Fibroblast of lung (primary cell): ENCODE measurements at regions not wholly inside any gene's neighbourhood (a gene's known extent, or its start where the extent isn't known, plus 50 kb on each side); places are given as distances from the start of the nearest gene placed in this dataset.

Experiments
- DNase-seq, 2 donors: peaks; one replicate each; pipeline versions ENCODE4 v3.0.0 to v3.0.0-alpha.2; 2010; ENCODE audit warnings: low read depth in 2 of 2
- H2AFZ ChIP-seq: 2 replicates; pipeline ENCODE4 v1.5.1; 2012; ENCODE audit warnings: low read length, control low read depth, inconsistent platforms
- H3K27ac ChIP-seq: 2 replicates; pipeline ENCODE4 v1.5.1; 2011; ENCODE audit warnings: low read length, control low read depth; ENCODE audit not compliant: insufficient read depth
- H3K27me3 ChIP-seq: 2 replicates; pipeline ENCODE4 v1.5.1; 2011; ENCODE audit warnings: mild to moderate bottlenecking, low read length; ENCODE audit not compliant: control insufficient read depth, insufficient read depth
- H3K36me3 ChIP-seq: 2 replicates; pipeline ENCODE4 v1.5.1; 2011; ENCODE audit warnings: low read length; ENCODE audit not compliant: control insufficient read depth, insufficient read depth
- H3K4me1 ChIP-seq: 2 replicates; pipeline ENCODE4 v1.5.1; 2011; ENCODE audit warnings: low read length; ENCODE audit not compliant: control insufficient read depth, insufficient read depth; ENCODE audit errors: extremely low read depth
- H3K4me2 ChIP-seq: 2 replicates; pipeline ENCODE4 v1.5.1; 2011; ENCODE audit warnings: low read length, control low read depth; ENCODE audit not compliant: insufficient read depth; ENCODE audit errors: extremely low read depth
- H3K4me3 ChIP-seq, 4 experiments: fragments of 200-600 bp in 1 of 4; sonication (generic) in 1 of 4; replicated peaks in 1 of 4; 2 replicates each; pipeline ENCODE4 v1.5.1; 2011 to 2016; ENCODE audit warnings: low read length in 4 of 4, low read depth in 3 of 4, mild to moderate bottlenecking in 3 of 4, control low read depth in 2 of 4, inconsistent platforms in 1 of 4, mixed read lengths in 1 of 4; ENCODE audit not compliant: insufficient read depth in 1 of 4; ENCODE audit errors: control extremely low read depth in 1 of 4
- H3K79me2 ChIP-seq: 2 replicates; pipeline ENCODE4 v1.5.1; 2012; ENCODE audit warnings: mild to moderate bottlenecking, low read length, inconsistent platforms; ENCODE audit not compliant: control insufficient read depth, insufficient read depth
- H3K9ac ChIP-seq: 2 replicates; pipeline ENCODE4 v1.5.1; 2011; ENCODE audit warnings: mild to moderate bottlenecking, low read length, control low read depth; ENCODE audit not compliant: insufficient read depth
- H3K9me3 ChIP-seq: 2 replicates; pipeline ENCODE4 v1.5.1; 2012; ENCODE audit warnings: low read depth, low read length; ENCODE audit not compliant: control insufficient read depth, insufficient read depth
- H4K20me1 ChIP-seq: 2 replicates; pipeline ENCODE4 v1.5.1; 2011; ENCODE audit warnings: low read length; ENCODE audit not compliant: control insufficient read depth, insufficient read depth; ENCODE audit errors: extremely low read depth
- CTCF ChIP-seq, 2 donors: IDR thresholded peaks in 1 of 2; conservative IDR thresholded peaks in 1 of 2; 1 replicate in 1 of 2; 2 replicates in 1 of 2; pipeline ENCODE4 v1.5.1; 2011 to 2012; ENCODE audit warnings: low read length in 2 of 2, control low read depth in 1 of 2, inconsistent platforms in 1 of 2, low read depth in 1 of 2, mild to moderate bottlenecking in 1 of 2
- EZH2 ChIP-seq: IDR thresholded peaks from 2 replicates; pipeline ENCODE4 v1.5.1; 2012; ENCODE audit warnings: low read length, control low read depth, mild to moderate bottlenecking; ENCODE audit errors: missing control alignments

- Histone ChIP-seq H3K9ac (no peak overlapping the region), H3K4me3 (no peak overlapping the region), H4K20me1 (no peaks in the 10 kb centered on the region), H2AFZ (no peak overlapping the region), H3K27me3 (no peaks in the 10 kb centered on the region), H3K4me1 (no peaks in the 10 kb centered on the region), H3K36me3 (no peaks in the 10 kb centered on the region), H3K4me2 (no peak overlapping the region), H3K79me2 (no peaks in the 10 kb centered on the region), H3K27ac (no peak overlapping the region), H3K9me3 (no peaks in the 10 kb centered on the region)
- TF ChIP-seq CTCF (conservative IDR thresholded peaks at IDR 0.05 in 1 of 2, IDR thresholded peaks at IDR 0.05 in 1 of 2; ENCODE audit: low read depth in 1 of 2, low read length in 2 of 2) (no peak), EZH2 (no peak)
- no peak for DNase-seq
These were observed 122.3 kb downstream of the PCTP start for GRCh38 chr17:55873017-55873758.

GRCh38 chr17:55883149-55883548 lies 132.3 kb downstream of the PCTP start:
- TF ChIP-seq EZH2 (no peak), CTCF (conservative IDR thresholded peaks at IDR 0.05 in 1 of 2, IDR thresholded peaks at IDR 0.05 in 1 of 2; ENCODE audit: low read depth in 1 of 2, low read length in 2 of 2) (no peak)
- no peaks in the 10 kb centered on the region for H4K20me1 ChIP-seq
- no peak overlapping the region for H2AFZ ChIP-seq
- no peaks in the 10 kb centered on the region for H3K27me3 ChIP-seq
- no peak overlapping the region for H3K4me2 ChIP-seq
- no peak for DNase-seq
- H3K4me3 ChIP-seq = no peak overlapping the region
- no peak overlapping the region for H3K27ac ChIP-seq
- no peaks in the 10 kb centered on the region for H3K79me2 ChIP-seq
- H3K9ac ChIP-seq = no peak overlapping the region
- no peaks in the 10 kb centered on the region for H3K9me3 ChIP-seq
- H3K36me3 ChIP-seq = no peaks in the 10 kb centered on the region
- no peaks in the 10 kb centered on the region for H3K4me1 ChIP-seq

GRCh38 chr17:55887531-55887930 lies 136.7 kb downstream of the PCTP start:
- no peak overlapping the region for H2AFZ ChIP-seq
- H3K4me3 ChIP-seq = no peak overlapping the region
- H3K9ac ChIP-seq = no peak overlapping the region
- no peak for DNase-seq
- no peaks in the 10 kb centered on the region for H3K27me3 ChIP-seq
- no peak overlapping the region for H3K27ac ChIP-seq
- H3K36me3 ChIP-seq = no peaks in the 10 kb centered on the region
- H3K4me1 ChIP-seq = no peaks in the 10 kb centered on the region
- no peaks in the 10 kb centered on the region for H3K9me3 ChIP-seq
- no peaks in the 10 kb centered on the region for H3K79me2 ChIP-seq
- H4K20me1 ChIP-seq = no peaks in the 10 kb centered on the region
- TF ChIP-seq CTCF (conservative IDR thresholded peaks at IDR 0.05 in 1 of 2, IDR thresholded peaks at IDR 0.05 in 1 of 2; ENCODE audit: low read depth in 1 of 2, low read length in 2 of 2) = no peak
- no peak for TF ChIP-seq EZH2
- H3K4me2 ChIP-seq = no peak overlapping the region
